EH (cell line): ENCODE measurements at regions not wholly inside any gene's neighbourhood (a gene's known extent, or its start where the extent isn't known, plus 50 kb on each side); places are given as distances from the start of the nearest gene placed in this dataset.
A peak's percentile ranks its signal among the peaks of the same experiment; 100 is the strongest.
"Not testable (repeated sequence)": the region's sequence is repeated elsewhere in the genome, so short reads cannot be mapped to it uniquely, and the experiment has no call there.

Source experiments
- DNase-seq: peaks from one replicate; pipeline ENCODE4 v3.0.0-alpha.2; 2015; ENCODE audit warnings: low read depth

- DNase-seq: no peak
Measured at GRCh38 chr18:21928925-21929324, 188.3 kb downstream of the MIB1 start.

- no peak for DNase-seq
Measured at GRCh38 chr18:21930177-21930576, 189.6 kb downstream of the MIB1 start.

GRCh38 chr18:21933931-21934765, 193.6 kb downstream of the MIB1 start:
- no peak for DNase-seq

- DNase-seq: no peak
Measured at GRCh38 chr18:21934766-21935015, 194.1 kb downstream of the MIB1 start.

- DNase-seq: no peak
Measured at GRCh38 chr18:21943456-21943855, 202.9 kb downstream of the MIB1 start.

GRCh38 chr18:21949326-21950015, 208.9 kb downstream of the MIB1 start:
- DNase-seq: no peak

- peak; percentile 68 for DNase-seq
Measured at GRCh38 chr18:21955757-21956652, 213.4 kb upstream of the GATA6 start.

GRCh38 chr18:21958263-21958662, 211.1 kb upstream of the GATA6 start:
- no peak for DNase-seq

- DNase-seq: no peak
Measured at GRCh38 chr18:21958707-21959450, 210.5 kb upstream of the GATA6 start.

- DNase-seq: peak; percentile 14
Measured at GRCh38 chr18:21960189-21960588, 209.2 kb upstream of the GATA6 start.

- DNase-seq: no peak
Measured at GRCh38 chr18:21963336-21963735, 206.1 kb upstream of the GATA6 start.

GRCh38 chr18:21968338-21968737, 201.1 kb upstream of the GATA6 start:
- no peak for DNase-seq

- no peak for DNase-seq
Measured at GRCh38 chr18:21972281-21972680, 197.1 kb upstream of the GATA6 start.

GRCh38 chr18:21975954-21976353, 193.4 kb upstream of the GATA6 start:
- DNase-seq: not testable (repeated sequence)

- DNase-seq: no peak
Measured at GRCh38 chr18:21978546-21979170, 190.7 kb upstream of the GATA6 start.

- DNase-seq: no peak
Measured at GRCh38 chr18:21979171-21979560, 190.2 kb upstream of the GATA6 start.

GRCh38 chr18:21979759-21980158, 189.6 kb upstream of the GATA6 start:
- DNase-seq: no peak

- DNase-seq: no peak
Measured at GRCh38 chr18:21980744-21981143, 188.6 kb upstream of the GATA6 start.

GRCh38 chr18:21981489-21981888, 187.9 kb upstream of the GATA6 start:
- DNase-seq: not testable (repeated sequence)

- DNase-seq: no peak
Measured at GRCh38 chr18:21991081-21991534, 178.3 kb upstream of the GATA6 start.

- DNase-seq: no peak
Measured at GRCh38 chr18:21991886-21992285, 177.5 kb upstream of the GATA6 start.
